NAMALWA (cell line): ENCODE measurements at regions not wholly inside any gene's neighbourhood (a gene's known extent, or its start where the extent isn't known, plus 50 kb on each side); places are given as distances from the start of the nearest gene placed in this dataset.
"Not testable (repeated sequence)": the region's sequence is repeated elsewhere in the genome, so short reads cannot be mapped to it uniquely, and the experiment has no call there.

ENCODE experiments used
- DNase-seq: peaks from one replicate; pipeline ENCODE4 v3.0.0-alpha.2; 2015; ENCODE audit warnings: low spot score

GRCh38 chr12:5310151-5310550, 121.8 kb upstream of the NTF3 start:
- DNase-seq: no peak

- no peak for DNase-seq
Measured at GRCh38 chr12:5317556-5317955, 114.4 kb upstream of the NTF3 start.

GRCh38 chr12:5318874-5319273, 113.0 kb upstream of the NTF3 start:
- no peak for DNase-seq

- DNase-seq: no peak
Measured at GRCh38 chr12:5328669-5329517, 103.0 kb upstream of the NTF3 start.

- DNase-seq: no peak
Measured at GRCh38 chr12:5332551-5332950, 99.4 kb upstream of the NTF3 start.

- no peak for DNase-seq
Measured at GRCh38 chr12:5333096-5333495, 98.8 kb upstream of the NTF3 start.

GRCh38 chr12:5335069-5335468, 96.8 kb upstream of the NTF3 start:
- DNase-seq: no peak

GRCh38 chr12:5341086-5341485, 90.8 kb upstream of the NTF3 start:
- DNase-seq: not testable (repeated sequence)

GRCh38 chr12:5343711-5344110, 88.2 kb upstream of the NTF3 start:
- no peak for DNase-seq

GRCh38 chr12:5344131-5344530, 87.8 kb upstream of the NTF3 start:
- DNase-seq: no peak

- no peak for DNase-seq
Measured at GRCh38 chr12:5345534-5345933, 86.4 kb upstream of the NTF3 start.

- no peak for DNase-seq
Measured at GRCh38 chr12:5348057-5348456, 83.9 kb upstream of the NTF3 start.

- no peak for DNase-seq
Measured at GRCh38 chr12:5348491-5348890, 83.4 kb upstream of the NTF3 start.

GRCh38 chr12:5364036-5364770, 67.7 kb upstream of the NTF3 start:
- no peak for DNase-seq

- no peak for DNase-seq
Measured at GRCh38 chr12:5369298-5369697, 62.6 kb upstream of the NTF3 start.

- DNase-seq: no peak
Measured at GRCh38 chr12:5371631-5372030, 60.3 kb upstream of the NTF3 start.

GRCh38 chr12:5374713-5375112, 57.2 kb upstream of the NTF3 start:
- no peak for DNase-seq

- DNase-seq: no peak
Measured at GRCh38 chr12:5375547-5376295, 56.2 kb upstream of the NTF3 start.

- no peak for DNase-seq
Measured at GRCh38 chr12:5376591-5377207, 55.2 kb upstream of the NTF3 start.

GRCh38 chr12:5377997-5378592, 53.8 kb upstream of the NTF3 start:
- no peak for DNase-seq

GRCh38 chr12:5379749-5380496, 52.0 kb upstream of the NTF3 start:
- DNase-seq: no peak
